GM12872 (cell line): ENCODE measurements at regions not wholly inside any gene's neighbourhood (a gene's known extent, or its start where the extent isn't known, plus 50 kb on each side); places are given as distances from the start of the nearest gene placed in this dataset.
A peak's percentile ranks its signal among the peaks of the same experiment; 100 is the strongest.

Experiments
- CTCF ChIP-seq: IDR thresholded peaks from 3 replicates; pipeline ENCODE4 v1.5.1; 2011; ENCODE audit warnings: low read depth, mild to moderate bottlenecking, low read length, moderate library complexity; ENCODE audit not compliant: insufficient read depth

- peak; percentile 99 for TF ChIP-seq CTCF
Observed at GRCh38 chr17:37844158-37844976, 79.8 kb upstream of the TBC1D3K start.

- no peak for TF ChIP-seq CTCF
Observed at GRCh38 chr17:37842401-37842800, 81.8 kb upstream of the TBC1D3K start.

GRCh38 chr17:37841232-37841631 lies 83.0 kb upstream of the TBC1D3K start:
- TF ChIP-seq CTCF: no peak

- no peak for TF ChIP-seq CTCF
Observed at GRCh38 chr17:37840576-37840975, 83.6 kb upstream of the TBC1D3K start.

GRCh38 chr17:37839196-37839978 lies 84.8 kb upstream of the TBC1D3K start:
- TF ChIP-seq CTCF: no peak

- no peak for TF ChIP-seq CTCF
Observed at GRCh38 chr17:37838276-37838675, 85.9 kb upstream of the TBC1D3K start.

- no peak for TF ChIP-seq CTCF
Observed at GRCh38 chr17:37836593-37836992, 87.6 kb upstream of the TBC1D3K start.
